EH (cell line): ENCODE measurements at regions not wholly inside any gene's neighbourhood (a gene's known extent, or its start where the extent isn't known, plus 50 kb on each side); places are given as distances from the start of the nearest gene placed in this dataset.
"Not testable (repeated sequence)": the region's sequence is repeated elsewhere in the genome, so short reads cannot be mapped to it uniquely, and the experiment has no call there.

Source experiments
- DNase-seq: peaks from one replicate; pipeline ENCODE4 v3.0.0-alpha.2; 2015; ENCODE audit warnings: low read depth

- DNase-seq: peak; percentile 13
Observed at GRCh38 chr12:47610686-47611252, 95.1 kb downstream of the RPAP3 start.

GRCh38 chr12:47609806-47610205 is 96.0 kb downstream of the RPAP3 start:
- no peak for DNase-seq

- not testable (repeated sequence) for DNase-seq
Observed at GRCh38 chr12:47608671-47609070, 97.2 kb downstream of the RPAP3 start.

GRCh38 chr12:47604221-47604873 is 101.5 kb downstream of the RPAP3 start:
- peak; percentile 43 for DNase-seq

GRCh38 chr12:47602949-47603558 is 102.8 kb downstream of the RPAP3 start:
- no peak for DNase-seq

- DNase-seq: peak; percentile 40
Observed at GRCh38 chr12:47602325-47602724, 103.5 kb downstream of the RPAP3 start.

- DNase-seq: no peak
Observed at GRCh38 chr12:47601071-47601470, 104.8 kb downstream of the RPAP3 start.

- peak; percentile 11 for DNase-seq
Observed at GRCh38 chr12:47591795-47592194, 114.0 kb downstream of the RPAP3 start.

GRCh38 chr12:47591361-47591791 is 114.5 kb downstream of the RPAP3 start:
- DNase-seq: peak; percentile 47

- peak; percentile 28 for DNase-seq
Observed at GRCh38 chr12:47590771-47591360, 115.0 kb downstream of the RPAP3 start.

- DNase-seq: no peak
Observed at GRCh38 chr12:47586952-47587669, 118.7 kb downstream of the RPAP3 start.

- no peak for DNase-seq
Observed at GRCh38 chr12:47585507-47585906, 120.3 kb downstream of the RPAP3 start.

GRCh38 chr12:47578836-47579235 is 127.0 kb downstream of the RPAP3 start:
- no peak for DNase-seq

- DNase-seq: no peak
Observed at GRCh38 chr12:47577206-47577989, 128.4 kb downstream of the RPAP3 start.

- DNase-seq: no peak
Observed at GRCh38 chr12:47576289-47576945, 129.4 kb downstream of the RPAP3 start.

- no peak for DNase-seq
Observed at GRCh38 chr12:47574252-47575021, 131.4 kb downstream of the RPAP3 start.

- no peak for DNase-seq
Observed at GRCh38 chr12:47573146-47573659, 132.6 kb downstream of the RPAP3 start.

- DNase-seq: no peak
Observed at GRCh38 chr12:47570151-47570550, 135.7 kb downstream of the RPAP3 start.

GRCh38 chr12:47562201-47562600 is 143.6 kb downstream of the RPAP3 start:
- no peak for DNase-seq

- peak; percentile 43 for DNase-seq
Observed at GRCh38 chr12:47561746-47562145, 144.1 kb downstream of the RPAP3 start.
